GM21423 (cell line): ENCODE measurements at regions not wholly inside any gene's neighbourhood (a gene's known extent, or its start where the extent isn't known, plus 50 kb on each side); places are given as distances from the start of the nearest gene placed in this dataset.
"Not testable (repeated sequence)": the region's sequence is repeated elsewhere in the genome, so short reads cannot be mapped to it uniquely, and the experiment has no call there.

Experiments
- ATAC-seq: cut with Tn5 transposase; IDR thresholded peaks from one replicate; pipeline ENCODE4 v1.9.1; 2021; ENCODE audit warnings: mild to moderate bottlenecking, moderate library complexity; ENCODE audit not compliant: unreplicated experiment

DNA sequence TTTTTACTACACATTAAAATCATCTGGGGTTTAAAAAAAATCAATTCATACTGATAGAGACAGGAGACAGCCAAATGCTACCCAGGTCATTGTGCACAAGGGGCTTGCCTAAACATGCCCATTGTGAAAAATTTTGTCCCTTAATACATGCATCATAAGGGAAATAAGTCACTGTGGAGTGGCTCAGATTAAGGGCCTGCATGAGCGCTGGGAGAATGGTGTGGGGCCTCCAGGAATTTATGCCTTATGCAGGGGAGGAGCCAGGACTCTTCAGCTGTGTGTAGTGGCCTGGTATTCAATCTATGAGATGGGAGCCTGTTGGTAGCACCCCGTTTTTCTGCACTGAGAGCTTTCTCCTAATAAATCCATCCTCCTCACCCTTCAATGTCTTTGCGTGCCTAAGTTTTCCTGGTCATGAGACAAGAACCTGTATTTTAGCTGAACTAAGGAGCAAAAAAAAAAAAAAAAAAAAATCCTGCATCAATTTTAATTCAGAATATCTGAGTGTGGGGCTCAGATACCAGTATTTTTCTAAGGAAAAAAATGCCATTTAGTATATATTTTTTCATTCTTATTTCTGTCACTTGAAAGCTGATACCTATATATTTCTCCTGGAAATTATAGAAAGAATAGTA lies 997.6 kb upstream of the ATXN8OS start:
- ATAC-seq: no peak

DNA sequence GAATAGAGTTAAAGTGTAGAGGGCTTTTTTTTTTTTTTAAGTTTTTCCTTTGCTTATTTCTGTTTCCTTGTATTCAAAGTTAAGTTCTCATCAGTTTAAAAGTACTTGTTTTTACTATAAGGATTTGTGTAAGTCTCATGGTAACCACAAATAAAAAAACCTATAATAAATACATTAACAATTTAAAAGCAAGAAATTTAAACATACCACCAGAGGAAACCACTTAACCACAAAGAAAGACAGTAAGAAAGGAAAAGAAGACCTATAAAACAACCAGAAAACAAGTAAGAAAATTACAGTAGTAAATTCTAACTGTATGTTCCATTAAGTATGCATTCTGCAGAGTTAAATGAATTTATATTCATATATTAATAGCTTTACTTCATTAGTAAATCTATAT lies 999.1 kb upstream of the ATXN8OS start:
- no peak for ATAC-seq

DNA sequence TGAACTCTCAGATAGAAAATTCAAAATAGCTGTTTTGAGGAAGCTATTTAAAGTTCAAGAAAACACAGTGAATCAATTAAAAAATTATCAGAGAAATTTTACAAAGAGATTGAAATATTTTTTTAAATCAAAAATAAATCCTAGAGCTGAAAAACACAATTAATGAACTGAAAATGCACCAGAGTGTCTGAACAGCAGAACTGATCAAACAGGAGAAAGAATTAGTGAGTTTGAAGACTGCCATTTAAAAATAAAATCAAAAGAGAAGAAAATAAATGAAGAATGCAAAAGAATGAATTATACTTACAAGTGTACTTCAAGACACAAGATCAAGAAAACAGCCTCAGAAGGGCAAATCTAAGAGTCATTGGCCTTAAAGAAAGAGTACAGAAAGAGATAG lies 1000.2 kb upstream of the ATXN8OS start:
- ATAC-seq: no peak

DNA sequence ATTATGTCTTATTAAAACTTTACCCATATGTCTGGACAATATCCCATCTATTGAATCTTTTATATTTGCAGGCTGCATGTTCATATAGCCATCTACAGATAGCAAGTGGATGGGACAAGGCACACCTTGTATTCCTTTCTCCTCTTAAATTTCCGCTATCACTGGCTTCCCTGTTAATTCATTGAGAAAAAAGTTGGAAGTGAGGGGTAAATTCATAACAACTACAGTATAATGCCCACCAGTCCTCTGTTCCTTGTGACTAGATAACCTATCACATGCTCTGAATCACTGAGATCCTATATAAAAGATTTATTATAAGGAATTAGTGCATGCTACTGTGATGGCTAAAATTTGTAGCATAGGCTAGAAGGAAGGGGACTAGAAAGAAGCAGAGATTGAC lies 1005.8 kb upstream of the ATXN8OS start:
- no peak for ATAC-seq

DNA sequence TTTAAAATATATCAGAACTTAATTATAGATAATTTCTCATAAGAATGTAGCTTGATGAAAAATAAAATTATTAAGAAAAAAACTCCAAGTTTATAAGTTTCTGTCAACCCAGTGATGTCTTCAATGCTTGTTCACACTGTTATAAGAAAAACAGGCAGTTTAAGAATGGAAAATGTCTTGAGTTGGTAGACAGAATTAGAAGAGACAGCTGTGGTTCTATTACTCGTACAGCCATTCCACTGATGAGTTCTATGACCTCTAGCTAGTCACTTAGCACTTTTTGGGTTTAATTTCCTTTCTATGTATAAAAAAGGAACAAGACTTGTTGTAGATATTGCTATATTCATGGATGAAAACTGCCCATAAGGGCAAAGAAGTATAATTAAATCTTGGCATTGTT lies 1013.1 kb upstream of the ATXN8OS start:
- no peak for ATAC-seq

DNA sequence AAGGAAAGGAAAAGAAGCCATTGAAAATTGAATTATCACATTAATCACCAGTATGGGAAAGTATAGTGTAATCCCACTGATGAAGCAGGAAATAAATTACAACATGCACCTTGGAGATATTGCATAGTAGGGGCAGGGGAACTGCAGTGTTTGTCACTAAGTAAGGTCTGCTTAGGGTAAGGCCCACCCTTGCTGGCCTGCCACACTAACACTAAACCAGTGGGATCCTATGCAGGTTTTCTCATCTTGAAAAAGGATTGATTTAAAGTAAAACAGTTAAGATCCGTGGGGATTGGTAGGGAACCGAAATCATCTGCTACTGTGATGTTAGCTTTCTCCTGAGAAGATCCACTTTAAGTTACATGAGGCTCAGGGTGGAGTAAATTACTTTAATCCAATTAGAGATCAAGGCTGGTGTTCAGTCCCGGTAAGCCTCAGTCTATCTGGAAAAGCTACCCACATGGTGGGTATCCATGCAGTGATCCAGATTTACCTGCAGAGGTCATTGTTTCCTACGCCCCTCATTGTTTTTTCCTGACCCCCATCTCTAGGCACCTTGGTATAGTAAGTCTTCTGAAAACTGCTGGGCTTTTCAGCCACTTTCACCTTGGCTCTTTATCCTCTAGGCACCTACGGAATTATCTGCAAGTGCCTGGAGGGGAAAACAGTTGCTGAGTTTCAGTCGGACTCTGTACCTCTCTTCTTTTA lies 1014.9 kb upstream of the ATXN8OS start:
- no peak for ATAC-seq

DNA sequence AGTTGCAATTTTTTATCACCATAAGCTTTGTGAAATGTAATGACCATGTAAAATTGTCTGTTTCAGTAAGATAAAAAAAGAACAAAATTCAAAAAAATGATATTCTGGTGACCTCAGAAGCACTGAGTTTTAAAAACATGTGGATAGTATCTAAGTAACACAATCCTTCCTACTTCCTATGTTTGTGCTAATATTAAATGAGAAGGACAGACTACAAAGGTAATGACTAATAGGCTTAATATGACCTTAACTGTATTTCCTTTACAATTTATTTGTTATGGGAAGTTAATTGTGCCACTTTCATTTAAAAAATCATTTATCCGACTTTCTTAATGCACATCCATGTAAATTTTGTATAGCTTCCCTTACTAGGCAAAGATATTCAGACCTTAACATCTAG lies 1030.4 kb upstream of the ATXN8OS start:
- ATAC-seq: no peak

DNA sequence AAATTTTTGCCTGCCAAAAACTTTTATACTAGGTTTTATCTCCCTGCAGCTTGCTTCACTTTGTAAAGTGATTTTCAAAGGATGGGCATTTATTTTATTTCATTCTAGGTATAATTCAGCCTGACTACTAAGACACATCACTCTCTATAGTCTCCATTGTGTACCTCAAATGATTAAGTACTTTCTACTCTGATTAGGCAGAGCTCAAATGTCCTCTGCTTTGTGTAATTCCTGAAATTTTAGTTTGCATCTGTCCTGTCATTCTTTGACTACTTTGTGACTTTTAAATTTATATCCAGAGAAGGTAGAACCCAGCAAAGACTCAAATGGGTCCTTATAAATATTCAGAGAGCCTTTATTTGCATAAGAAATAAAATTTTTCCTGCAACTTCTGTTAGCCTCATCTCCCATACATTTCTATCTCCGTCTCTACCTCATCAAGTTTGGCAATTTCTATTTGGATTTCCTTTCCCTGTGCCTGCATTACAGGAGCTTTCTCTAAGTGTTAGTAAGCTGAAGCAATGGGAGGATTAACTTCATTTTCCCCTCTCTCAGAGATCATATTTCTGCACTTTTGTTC lies 1038.0 kb upstream of the ATXN8OS start:
- ATAC-seq: no peak

DNA sequence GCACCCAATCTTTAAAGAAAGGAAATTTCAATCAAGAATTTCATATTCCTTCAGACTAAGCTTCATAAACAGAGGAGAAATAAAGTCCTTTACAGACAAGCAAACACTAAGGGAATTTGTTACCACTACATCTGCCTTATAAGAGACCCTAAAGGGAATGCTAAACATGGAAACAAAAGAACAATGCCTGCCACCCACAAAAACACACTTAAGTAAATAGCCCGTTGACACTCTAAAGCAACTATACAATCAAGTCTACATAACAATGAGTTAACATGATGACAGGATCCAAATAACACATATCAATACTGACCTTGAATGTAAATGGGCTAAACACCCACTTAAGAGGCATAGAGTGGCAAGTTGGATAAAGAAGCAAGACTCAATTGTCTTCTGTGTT lies 1056.9 kb upstream of the ATXN8OS start:
- ATAC-seq: no peak

DNA sequence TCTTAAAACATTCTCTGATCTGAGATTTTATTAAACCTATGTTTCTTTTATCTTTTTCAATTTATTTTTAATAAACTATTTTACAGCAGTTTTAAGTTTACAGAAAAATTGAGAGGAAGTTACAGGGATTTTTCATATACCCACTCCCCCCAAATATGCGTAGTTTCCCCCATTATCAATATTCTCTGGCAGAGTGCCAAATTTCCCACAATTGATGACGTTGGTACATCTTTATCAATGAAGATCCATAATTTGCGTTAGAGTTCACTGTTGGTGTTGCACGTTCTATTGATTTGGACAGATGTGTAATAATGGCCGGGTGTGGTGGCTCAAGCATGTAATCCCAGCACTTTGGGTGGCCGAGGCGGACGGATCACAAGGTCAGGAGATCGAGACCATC lies 1063.0 kb upstream of the ATXN8OS start:
- no peak for ATAC-seq

DNA sequence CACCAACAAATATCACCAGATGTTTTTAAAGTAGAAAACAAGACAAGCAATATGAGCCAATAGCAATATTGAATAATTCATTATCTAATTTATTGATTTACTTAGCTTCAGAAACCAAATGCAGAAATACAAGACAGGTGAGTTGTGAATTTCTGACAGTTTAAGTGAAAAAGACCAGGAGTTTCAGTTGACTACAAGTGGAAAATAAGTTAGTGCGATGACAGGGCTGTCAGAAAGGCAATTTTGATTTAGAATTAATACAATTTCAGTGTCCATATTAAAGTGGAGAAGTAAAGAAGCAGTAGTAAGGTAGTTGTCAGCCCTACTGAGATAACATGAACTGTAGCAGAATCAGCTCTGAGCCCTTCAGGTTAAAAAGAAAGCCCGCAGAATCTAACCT lies 1066.7 kb upstream of the ATXN8OS start:
- no peak for ATAC-seq

DNA sequence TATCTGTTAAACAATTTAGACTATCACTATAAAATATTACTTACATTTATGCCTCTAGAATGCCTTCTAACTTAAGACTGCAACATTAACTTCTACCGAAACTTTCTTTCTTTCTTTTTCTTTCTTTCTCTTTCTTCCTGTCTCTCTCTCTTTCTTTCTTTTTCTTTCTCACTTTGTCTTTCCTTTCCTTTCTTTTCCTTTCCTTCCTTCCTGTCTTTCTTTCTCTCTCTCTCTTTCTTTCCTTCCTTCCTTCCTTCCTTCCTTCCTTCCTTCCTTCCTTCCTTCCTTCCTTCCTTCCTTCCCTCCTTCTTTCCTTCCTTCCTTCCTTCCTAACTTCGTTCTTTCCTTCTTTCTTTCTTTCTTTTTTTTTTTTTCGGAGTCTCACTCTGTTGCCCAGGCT lies 1071.9 kb upstream of the ATXN8OS start:
- ATAC-seq: no peak

DNA sequence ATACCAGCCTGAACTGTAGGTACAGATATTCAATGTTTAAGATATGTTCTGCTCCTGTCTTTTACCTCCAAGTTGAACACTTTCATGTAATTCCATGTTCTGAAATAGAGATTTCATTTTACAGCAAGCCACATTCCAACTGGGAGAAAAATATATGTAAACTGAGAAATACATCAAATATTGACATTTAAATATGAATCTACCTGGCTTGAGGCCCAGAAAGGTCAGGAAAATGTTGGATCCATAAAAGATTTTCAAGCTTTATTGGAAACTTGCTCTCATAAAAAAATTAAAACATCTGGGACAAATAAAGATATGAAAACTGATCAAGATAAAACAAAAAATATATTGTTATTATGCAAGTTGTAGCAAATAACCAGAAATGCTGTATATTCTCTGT lies 1078.7 kb upstream of the ATXN8OS start:
- no peak for ATAC-seq

DNA sequence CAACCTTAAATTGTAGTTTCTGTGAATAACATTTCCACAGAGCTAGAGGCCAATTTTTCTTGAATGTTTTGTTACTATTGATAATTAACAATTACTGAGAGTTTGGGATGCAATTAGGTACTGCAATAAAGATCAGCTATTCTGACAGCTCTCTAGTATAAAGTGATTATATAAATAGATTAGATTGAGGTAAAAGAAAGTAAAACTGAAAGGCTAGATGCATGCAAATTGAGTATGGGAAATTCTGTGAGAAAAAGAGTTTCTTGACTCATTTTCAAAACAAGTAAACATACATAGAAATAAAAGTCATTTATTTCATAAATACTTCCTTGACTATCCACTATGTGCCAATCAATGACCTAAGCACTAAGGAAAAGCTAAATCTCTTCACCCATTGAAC lies 1087.5 kb upstream of the ATXN8OS start:
- no peak for ATAC-seq

DNA sequence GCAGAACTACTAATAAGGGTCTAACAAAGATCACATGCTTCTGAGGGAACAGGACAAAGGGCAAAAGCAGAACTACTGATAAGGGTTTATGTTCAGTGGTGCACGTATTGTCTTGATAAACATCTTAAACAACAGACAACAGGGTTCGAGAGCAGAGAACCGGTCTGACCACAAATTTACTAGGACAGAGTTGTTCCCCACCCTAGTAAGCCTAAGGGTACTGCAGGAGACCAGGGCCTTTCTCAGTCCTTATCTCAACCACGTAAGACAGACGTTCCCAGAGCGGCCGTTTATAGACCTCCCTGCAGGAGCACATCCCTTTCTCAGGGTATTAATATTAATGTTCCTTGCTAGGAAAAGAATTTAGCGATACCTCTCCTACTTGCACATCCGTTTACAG lies 1089.5 kb upstream of the ATXN8OS start:
- ATAC-seq: not testable (repeated sequence)

DNA sequence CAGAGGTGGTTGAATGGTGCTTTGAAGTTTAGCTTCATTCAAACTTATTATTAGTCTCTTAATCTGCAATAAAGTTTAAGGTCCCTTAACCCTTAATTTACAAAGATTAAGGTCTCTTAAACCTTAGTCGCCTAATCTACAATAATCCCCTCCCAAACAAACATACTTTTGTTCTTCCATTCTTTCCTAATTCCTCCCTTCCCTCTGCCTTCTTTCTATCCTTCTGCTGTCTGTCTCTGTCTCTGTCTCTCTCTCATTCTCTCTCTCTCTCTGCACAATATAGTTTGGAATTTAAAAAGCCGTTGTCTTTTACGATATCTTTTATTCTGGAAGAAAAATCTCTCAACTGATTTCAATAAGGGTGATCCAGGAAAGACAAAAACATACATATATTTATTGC lies 1096.8 kb upstream of the ATXN8OS start:
- ATAC-seq: no peak

DNA sequence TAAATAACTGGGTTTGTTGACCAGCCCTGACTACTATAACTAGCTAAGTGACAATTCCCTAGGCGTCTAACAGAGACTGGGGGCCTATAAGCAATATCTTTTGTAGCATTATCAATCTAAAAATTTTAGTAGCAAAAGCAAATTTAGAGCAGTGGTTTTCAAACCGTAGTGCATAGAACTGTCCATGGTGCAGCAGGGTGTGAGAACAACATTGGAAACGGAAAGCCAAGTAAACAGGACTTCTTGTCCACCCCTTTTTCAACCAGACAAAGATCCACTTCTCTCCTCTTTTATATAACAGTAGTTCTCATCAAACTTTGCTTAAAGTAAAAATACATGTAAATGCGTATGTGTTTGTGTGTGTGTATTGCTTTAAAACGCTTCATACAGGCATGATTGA lies 1099.1 kb upstream of the ATXN8OS start:
- no peak for ATAC-seq

DNA sequence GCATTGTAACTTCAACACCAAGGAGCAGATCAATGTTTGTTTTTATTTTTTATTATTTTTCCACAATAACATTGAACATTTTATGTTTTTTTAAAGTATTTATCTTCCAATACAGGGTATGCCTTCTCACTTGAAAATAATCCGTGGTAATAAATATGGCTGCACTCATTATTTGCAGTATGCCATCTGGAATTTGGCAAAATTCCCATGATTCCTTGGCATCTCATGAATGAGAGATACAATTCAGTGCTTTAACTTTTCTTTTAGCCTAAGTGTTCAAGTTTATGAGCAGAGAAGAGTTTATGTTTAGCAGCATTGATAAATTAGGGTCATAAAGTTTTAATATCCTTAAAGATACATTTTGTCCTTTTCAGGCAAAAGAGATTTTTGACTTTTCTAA lies 1109.6 kb upstream of the ATXN8OS start:
- no peak for ATAC-seq

DNA sequence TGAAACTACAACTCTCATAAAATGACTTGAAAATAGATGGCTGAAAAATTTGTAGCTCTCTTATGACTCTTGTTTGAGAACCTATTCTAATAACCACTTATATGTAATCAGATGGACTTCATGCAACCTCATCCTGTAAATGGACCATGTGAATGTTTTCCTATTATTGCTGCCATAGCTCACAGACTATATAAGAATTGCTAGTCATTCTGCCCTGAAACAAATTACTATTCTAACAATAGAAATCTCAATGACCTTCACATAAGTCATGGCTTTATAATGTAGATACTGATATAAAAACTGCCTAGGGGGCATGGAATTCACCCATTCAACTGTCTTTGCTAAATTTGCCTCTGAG lies 1111.0 kb upstream of the ATXN8OS start:
- no peak for ATAC-seq

DNA sequence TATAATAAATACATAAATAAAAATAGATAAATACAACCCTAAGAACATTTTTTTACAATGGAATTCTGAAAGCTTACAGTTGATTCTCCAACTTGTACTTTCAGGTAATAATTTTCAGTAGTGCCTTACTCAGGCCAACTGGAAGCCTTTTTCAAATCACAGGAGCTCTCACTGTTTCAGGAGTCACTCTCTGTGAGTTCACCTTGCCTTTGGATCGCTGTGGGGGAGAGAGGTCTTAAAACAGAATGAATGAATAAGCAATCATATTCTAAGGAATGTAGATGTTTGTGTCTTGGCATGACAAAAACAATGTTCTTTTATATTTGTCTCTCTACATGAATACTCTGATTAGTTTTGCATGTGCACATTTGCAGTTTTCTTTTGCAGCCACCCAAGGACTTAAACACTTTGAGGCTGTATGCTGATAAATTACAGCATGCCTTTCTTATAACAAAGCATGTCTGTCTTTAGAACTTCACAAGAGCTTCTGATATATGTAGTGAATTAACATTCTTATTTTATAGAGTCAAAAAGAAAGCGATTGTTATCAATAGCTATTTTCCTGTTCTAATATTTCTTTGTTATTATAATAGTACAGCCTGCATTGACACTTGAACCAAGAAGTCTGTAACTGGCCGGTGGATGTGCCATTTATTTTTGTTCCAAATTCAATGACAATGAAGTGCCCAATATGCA lies 1111.5 kb upstream of the ATXN8OS start:
- no peak for ATAC-seq

DNA sequence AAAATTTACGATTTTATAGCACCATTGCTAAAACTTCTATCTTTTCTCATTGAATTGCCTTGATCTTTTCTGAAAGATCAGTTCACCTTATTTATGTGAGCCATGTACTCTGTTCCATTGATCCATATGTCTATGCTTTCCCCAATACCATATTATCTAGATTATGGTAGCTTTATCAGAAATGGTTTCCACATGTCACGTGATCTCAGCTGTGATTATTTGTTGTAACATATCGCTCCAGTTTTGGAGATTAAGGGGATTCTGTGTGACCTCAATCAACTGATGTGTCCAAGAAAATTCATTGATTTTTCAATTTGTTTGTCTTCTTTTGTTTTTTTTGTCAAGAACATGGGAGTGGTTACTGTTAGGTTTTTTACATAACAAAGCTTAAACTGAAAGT lies 1114.5 kb upstream of the ATXN8OS start:
- no peak for ATAC-seq

DNA sequence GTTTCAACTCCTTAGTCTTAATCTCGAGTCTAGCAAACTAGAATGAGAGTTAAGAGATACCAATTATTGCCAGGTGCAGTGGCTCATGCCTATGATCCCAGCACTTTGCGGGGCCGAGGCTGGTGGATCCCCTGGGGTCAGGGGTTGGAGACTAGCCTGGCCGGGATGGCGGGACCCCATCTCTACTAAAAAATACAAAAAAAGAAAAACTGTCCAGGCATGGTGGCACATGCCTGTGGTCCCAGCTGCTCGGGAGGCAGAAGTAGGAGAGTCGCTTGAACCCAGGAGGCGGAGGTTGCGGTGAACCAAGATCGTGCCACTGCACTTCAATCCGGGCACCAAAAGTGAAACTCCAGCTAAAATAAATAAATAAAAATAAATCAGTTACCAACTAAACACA lies 1119.5 kb upstream of the ATXN8OS start:
- ATAC-seq: no peak
